ENCODE measurements at regions not wholly inside any gene's neighbourhood (a gene's known extent, or its start where the extent isn't known, plus 50 kb on each side); places are given as distances from the start of the nearest gene placed in this dataset.
"Not testable (repeated sequence)": the region's sequence is repeated elsewhere in the genome, so short reads cannot be mapped to it uniquely, and the experiment has no call there.

DNA sequence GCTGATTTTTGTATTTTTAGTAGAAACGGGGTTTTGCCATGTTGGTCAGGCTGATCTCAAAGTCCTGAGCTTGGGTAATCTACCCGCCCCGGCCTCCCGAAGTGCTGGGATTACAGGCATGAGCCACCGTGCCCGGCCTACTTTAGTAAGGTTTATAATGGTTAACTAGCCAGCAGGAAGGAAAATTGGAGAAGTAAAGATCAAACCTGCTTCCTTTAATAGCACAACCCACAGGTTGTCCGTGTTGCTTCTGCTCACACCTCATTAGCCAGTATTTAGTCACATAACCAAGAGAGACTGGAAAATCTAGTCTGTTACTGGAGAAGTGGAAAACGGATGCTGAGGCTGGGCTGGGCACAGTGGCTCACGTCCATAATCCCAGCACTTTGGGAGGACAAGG lies 51.9 kb upstream of the TBL1XR1 start:
- DNase-seq = no peak

- DNase-seq = no peak
Observed at GRCh38 chr3:177250151-177250550, 52.9 kb upstream of the TBL1XR1 start.

DNA sequence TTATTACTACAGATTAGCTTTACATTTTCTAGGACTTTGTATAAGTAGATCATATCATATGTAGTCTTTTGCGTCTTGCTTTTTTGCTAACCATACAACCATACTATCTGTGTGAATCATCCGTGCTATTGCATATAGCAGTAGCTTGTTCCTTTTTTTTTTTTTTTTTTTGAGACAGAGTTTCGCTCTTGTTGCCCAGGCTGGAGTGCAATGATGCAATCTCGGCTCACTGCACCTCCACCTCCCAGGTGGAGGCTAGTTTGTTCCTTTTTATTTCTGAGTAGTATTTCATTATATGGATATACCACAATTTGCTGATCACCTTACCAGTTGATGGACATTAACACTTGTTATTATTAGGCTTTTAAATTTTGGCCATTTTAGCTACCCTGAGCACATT lies 54.5 kb upstream of the TBL1XR1 start:
- DNase-seq = no peak

DNA sequence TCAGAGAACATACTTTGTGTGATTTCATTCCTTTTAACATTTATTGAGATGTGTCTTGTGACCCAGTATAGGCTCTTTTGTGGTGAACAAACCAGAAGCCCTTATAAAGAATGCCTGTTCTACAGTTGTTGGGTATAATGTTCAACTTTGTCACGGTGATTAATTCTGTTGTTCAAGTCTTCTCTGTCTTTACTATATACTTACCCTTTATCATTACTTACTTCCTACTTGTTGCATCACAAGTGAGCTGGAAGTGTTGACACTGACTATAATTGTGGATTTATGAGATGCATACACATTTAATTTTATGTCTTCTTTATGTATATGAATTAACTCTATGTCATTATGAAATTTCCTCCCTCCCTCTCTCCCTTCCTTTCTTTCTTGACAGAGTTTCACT lies 59.7 kb upstream of the TBL1XR1 start:
- no peak for DNase-seq

GRCh38 chr3:177257625-177258024 lies 60.3 kb upstream of the TBL1XR1 start:
- no peak for DNase-seq

- no peak for DNase-seq
Observed at GRCh38 chr3:177262396-177262795, 65.1 kb upstream of the TBL1XR1 start.

DNA sequence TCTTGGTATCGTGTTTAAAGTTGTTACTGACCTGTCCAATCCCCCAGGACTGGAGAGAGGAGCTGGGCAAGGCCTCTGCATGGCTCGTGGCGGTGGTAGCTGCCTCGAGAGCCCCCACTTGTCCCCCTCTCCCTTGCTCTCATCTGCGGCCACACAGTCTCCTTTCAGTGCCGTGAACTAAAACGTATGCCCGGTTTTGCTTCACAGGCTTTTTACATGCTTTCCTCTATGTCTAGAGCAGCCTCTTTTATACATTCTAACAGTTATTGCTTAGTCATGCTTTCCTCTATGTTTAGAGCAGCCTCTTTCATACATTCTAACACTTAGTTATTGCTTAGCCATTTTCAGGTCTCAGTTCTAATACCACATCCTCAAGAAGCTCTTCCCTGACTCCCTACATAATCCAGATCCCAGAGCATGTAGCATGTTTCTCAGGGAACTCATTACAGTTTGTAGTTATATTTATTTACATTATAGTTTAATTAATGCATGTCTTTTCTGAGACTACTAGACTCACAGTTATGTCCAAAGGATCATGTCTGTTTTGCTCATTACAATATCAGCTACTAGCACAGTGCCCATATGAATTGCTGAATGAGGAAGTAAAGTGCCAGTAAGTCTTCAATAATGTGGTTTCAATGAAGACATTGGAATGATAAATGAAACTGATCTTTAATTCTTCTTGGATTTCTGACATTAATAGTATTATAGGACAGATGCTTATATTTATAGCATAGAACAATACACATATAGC lies 66.5 kb upstream of the TBL1XR1 start:
- DNase-seq = no peak

DNA sequence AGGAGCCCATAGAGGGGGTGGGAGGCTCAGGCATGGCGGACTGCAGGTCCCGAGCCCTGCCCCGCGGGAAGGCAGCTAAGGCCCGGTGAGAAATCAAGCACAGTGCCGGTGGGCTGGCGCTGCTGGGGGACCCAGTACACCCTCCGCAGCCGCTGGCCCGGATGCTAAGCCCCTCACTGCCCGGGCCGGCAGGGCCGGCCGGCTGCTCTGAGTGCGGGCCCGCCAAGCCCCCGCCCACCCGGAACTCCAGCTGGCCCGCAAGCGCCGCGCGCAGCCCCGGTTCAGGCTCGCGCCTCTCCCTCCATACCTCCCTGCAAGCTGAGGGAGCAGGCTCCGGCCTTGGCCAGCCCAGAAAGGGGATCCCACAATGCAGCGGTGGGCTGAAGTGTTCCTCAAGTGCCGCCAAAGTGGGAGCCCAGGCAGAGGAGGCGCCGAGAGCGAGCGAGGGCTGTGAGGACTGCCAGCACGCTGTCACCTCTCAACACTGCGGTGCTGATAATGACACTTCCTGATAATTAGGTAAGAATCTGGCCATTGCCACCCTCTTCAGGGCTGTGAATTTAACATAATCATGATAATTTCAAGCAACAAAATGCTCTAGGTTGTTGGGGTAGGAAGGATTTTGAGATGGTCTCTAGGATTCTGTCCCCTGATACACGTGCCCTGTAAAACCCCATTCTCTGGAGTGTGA lies 74.7 kb upstream of the TBL1XR1 start:
- DNase-seq = not testable (repeated sequence)

DNA sequence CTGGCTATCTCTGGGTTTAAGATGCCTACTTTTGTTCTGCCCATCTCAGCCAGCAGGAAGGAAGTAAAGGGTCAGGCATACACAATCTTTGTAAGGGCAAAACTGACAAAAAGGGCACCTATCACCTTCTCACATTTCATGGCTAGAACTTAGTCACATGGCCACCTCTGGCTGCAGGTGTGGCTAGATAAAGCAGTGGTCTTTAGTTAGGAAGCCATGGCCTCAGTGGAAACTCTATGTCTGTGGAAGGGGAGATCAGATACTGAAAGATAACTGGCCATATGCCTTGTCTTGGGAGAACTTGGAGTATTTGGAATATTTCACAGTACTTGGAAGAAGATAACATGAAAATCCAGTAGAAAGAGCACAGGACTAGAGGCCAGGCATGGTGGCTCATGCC lies 80.7 kb upstream of the TBL1XR1 start:
- DNase-seq = no peak

GRCh38 chr3:177279118-177279815 lies 82.0 kb upstream of the TBL1XR1 start:
- DNase-seq = no peak

DNA sequence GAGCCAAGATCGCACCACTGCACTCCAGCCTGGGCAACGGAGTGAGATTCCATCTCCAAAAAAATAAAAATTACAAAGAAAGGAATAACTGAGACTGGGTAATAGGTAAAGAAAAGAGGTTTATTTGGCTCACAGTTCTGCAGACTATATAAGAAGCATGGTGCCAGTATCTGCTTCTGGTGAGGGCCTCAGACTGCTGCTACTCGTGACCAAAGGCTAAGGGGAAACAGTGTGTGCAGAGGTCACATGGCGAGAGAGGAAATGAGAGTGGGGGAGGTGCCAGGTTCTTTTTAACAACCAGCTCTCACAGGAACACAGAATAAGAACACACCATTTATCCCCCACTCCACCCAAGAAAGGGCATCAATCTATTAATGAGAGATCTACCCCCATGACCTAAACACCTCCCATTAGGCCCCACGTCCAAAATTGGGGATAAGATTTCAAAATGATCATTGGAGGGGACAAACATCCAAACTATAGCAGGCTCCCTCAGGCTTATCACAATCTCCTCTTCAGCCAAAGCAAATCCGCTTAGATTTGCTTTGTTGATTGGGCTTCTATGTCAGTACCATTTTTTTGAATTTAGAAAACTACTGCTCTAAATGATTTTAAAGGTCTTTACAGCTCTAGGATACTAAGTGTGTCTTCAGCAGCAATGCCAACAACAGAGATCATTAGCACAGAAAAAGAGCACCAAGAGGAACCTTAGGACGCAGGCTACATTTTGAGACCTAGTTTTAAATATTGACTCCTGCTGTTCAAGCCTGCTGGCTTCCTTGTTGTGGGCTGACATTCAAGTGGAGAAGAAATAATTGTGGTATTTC lies 84.2 kb upstream of the TBL1XR1 start:
- DNase-seq = no peak

DNA sequence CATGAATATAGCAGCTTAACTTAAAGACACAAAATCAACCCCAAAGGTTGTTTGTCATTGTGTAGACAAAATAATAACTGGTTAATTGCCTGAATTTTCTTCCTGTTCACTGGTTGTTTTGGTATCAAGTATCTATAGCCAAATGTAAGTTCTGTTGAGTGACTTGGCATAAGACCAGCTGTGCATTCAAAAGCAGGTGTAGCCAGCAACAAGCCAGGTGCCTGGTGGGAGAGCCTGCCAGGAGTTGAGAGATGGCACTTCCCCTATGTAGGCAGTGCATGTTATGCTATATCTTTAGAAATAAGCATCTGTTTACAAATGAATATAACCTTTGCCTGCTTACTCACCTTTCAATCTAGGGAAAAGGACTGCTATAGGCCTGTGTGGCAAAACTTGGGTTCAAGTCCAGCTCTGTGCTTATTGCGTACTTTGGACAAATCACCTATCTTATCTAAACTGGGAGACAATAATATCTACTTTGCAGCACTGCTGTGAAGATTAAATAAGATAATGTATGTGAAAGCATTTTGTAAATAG lies 84.9 kb upstream of the TBL1XR1 start:
- DNase-seq = no peak

- DNase-seq = no peak
Observed at GRCh38 chr3:177283983-177284382, 86.7 kb upstream of the TBL1XR1 start.

- DNase-seq = no peak
Observed at GRCh38 chr3:177284383-177284881, 87.2 kb upstream of the TBL1XR1 start.

DNA sequence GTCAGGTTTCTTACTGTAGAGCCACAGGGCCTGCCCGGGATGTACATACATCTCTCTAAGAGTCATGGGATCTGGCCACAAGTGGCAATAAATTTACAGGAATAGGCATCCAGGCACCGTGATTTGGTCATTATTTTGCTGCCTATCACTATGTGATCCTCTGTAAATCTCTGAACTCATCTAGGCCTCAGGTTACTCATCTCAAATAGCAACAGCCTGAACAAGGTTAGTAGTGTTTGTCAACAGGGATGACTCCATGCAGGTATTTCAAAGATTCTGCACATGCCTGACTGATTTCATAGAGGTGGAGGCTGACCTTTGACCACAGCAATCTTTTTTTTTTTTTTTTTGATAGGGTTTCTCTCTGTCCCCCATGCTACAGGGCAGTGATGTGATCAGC lies 88.8 kb upstream of the TBL1XR1 start:
- no peak for DNase-seq

DNA sequence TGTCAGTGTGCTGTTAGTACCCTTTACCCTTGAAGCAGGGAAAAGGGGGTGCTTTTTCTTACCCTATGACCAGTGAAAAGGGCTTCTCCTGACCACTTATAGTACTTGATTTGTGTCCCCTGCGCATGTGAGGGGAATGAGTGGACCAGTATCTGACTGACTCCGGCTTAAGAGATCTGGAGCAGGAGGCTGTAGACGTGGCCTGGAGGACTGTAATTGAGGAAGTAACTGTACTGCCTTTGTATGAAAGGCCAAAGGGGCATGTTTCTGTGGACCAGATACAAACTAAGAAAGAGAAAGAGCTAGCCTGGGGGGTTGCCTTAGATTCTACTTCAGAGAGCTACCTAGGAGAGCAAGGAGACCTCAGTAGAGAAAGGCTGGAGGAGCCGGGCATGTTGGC lies 89.9 kb upstream of the TBL1XR1 start:
- no peak for DNase-seq

GRCh38 chr3:177290633-177291032 lies 93.4 kb upstream of the TBL1XR1 start:
- DNase-seq = no peak

- no peak for DNase-seq
Observed at GRCh38 chr3:177294221-177294620, 96.9 kb upstream of the TBL1XR1 start.

GRCh38 chr3:177295116-177295515 lies 97.8 kb upstream of the TBL1XR1 start:
- no peak for DNase-seq

DNA sequence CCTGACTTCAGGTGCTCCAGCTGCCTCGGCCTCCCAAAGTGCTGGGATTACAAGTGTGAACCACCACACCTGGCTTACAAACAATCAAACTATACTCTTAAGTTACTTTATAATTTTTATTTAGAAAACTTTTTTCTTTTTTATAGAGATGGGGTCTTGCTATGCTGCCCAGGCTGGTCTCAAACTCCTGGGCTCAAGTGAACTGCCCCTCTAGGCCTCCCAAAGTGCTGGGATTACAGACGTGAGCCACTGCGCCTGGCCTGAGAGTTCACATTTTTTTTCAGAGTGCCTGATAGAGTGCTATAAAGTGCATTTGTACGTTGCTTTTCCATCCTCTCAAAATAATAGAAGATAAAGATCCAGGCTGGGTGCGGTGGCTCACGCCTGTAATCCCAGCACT lies 102.0 kb upstream of the TBL1XR1 start:
- no peak for DNase-seq

GRCh38 chr3:177300039-177300833 lies 103.0 kb upstream of the TBL1XR1 start:
- DNase-seq = no peak

GRCh38 chr3:177300842-177301241 lies 103.6 kb upstream of the TBL1XR1 start:
- no peak for DNase-seq
